Choroid plexus epithelial cell (primary cell): ENCODE measurements at regions not wholly inside any gene's neighbourhood (a gene's known extent, or its start where the extent isn't known, plus 50 kb on each side); places are given as distances from the start of the nearest gene placed in this dataset.

Source experiments
- DNase-seq: peaks from one replicate; pipeline ENCODE4 v3.0.0-alpha.2; 2010; ENCODE audit warnings: low read depth
- H3K4me3 ChIP-seq: 2 replicates; pipeline ENCODE4 v1.5.1; 2011; ENCODE audit warnings: low read depth, mild to moderate bottlenecking, control low read depth, low read length, moderate library complexity
- TF ChIP-seq, protein P1 (sequence below): conservative IDR thresholded peaks from 2 replicates; pipeline ENCODE4 v1.5.1; 2011; ENCODE audit warnings: low read depth, mild to moderate bottlenecking, control low read depth, inconsistent platforms, low read length, moderate library complexity

DNA sequence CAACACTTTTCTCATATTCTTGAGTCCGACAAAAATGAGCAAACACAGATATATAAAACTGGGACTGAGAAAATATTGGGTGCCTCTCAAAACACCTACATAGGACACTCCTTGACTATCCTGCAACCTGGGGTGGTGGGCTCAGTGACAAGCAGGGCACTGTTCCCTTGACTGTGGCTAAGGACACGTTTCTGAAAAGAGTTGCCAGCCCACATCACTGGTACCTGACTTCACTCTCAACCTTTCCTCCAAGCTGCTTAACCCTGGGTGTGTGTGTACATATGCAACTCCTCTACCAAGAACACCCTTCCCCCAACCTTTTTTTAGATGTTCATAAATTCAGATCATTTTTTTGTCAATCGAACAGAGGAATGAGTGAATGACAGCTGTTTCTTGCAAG lies 148.7 kb downstream of the ACTL7B start:
- H3K4me3 ChIP-seq, result no peak overlapping the region
- TF ChIP-seq, protein P1, sequence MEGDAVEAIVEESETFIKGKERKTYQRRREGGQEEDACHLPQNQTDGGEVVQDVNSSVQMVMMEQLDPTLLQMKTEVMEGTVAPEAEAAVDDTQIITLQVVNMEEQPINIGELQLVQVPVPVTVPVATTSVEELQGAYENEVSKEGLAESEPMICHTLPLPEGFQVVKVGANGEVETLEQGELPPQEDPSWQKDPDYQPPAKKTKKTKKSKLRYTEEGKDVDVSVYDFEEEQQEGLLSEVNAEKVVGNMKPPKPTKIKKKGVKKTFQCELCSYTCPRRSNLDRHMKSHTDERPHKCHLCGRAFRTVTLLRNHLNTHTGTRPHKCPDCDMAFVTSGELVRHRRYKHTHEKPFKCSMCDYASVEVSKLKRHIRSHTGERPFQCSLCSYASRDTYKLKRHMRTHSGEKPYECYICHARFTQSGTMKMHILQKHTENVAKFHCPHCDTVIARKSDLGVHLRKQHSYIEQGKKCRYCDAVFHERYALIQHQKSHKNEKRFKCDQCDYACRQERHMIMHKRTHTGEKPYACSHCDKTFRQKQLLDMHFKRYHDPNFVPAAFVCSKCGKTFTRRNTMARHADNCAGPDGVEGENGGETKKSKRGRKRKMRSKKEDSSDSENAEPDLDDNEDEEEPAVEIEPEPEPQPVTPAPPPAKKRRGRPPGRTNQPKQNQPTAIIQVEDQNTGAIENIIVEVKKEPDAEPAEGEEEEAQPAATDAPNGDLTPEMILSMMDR, result no peak
- DNase-seq, result no peak

DNA sequence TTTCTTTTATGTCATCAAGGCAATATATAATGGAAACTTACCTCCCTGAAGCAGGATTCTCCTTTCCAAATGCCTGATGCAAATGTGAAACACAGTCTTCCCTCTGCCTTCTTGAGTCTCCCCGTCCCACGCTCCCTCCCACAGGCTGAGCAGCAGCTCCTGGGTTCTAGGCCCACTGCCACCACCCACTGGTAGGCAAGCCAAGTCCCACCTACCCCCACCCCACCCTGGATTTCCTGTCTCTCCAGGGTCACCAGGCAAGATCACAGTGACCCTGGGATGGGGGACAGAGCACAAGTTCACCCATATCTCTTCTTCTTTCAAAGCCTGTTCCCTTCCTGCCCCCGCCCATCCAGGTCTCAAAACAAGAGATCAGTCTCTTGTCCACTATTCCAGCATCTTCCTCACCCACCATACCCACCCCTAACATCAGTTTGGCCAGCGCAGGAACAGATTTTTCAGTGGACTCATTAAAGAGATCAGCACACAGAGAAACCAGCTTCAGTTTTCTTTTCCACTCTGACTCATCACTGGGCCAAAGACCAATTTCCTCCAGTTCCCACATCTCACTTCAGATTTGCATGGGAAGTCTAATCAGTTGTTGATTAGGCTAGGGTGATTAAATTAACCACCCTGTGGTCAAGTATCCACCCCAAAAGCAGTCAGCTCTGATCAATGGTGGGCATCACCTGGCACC lies 151.5 kb downstream of the ACTL7B start:
- TF ChIP-seq, protein P1, result no peak
- DNase-seq, result peak; percentile 5

DNA sequence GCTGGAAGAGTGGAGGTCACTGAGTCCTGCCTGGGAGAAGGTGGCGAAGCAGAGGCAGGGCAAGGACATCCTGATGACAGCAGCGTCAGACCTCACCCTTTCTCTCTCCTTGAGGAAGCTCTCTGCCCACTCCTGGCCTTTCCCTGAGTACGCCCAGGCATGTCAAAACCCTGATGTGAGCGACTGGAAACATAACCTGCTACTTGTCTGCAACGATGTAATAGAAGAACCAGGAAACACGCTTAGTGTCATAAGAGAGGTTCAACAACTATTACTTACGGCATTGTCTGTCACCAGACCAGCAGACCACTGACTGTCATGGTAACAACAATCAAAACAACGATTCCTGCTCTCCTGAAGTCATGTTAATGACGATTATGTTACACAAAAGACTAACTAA lies 152.4 kb downstream of the ACTL7B start:
- DNase-seq, result no peak
- TF ChIP-seq, protein P1, result no peak
- H3K4me3 ChIP-seq, result no peak overlapping the region

More for the DNA sequence above, 151.5 kb downstream of the ACTL7B start:
- no peak overlapping the region for H3K4me3 ChIP-seq

DNA sequence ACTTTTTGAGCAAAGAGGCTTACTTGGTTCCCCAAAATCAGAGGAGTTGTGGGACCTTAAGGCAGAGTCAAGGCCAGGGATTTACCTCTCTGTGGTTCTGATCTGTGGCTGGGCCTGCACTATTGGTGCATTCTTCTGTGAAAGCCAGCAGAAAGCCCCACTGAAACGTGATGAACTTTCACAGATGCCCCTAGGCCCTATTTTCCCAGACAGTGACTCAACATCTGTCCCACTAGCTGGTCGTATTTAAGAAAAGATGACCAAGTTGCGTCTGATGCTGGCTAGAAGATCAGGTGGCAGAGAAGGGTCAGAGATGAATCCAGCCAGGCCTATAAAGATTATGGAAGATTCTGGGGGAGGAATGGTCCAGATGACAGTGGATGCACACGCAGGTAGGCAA lies 153.1 kb downstream of the ACTL7B start:
- TF ChIP-seq, protein P1, result no peak
- DNase-seq, result no peak
- H3K4me3 ChIP-seq, result no peak overlapping the region

DNA sequence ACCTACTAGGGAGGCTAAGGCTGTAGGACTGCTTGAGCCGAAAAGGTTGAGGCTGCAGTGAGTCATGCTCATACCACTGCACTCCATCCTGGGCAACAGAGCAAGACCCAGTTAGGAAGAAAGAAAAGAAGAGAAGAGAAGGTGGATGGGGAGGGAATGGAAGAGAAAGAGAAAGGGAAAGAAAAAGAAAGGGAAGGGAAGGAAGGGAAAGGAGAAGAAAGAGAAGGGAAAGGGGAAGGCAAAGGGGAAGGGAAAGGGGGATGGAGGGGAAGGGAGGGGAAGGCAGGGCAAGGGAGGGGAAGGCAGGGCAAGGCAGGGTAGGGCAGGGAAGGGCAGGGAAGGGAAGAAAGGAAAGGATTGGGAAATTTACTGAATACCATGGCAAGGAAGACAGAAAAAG lies 157.0 kb downstream of the ACTL7B start:
- no peak overlapping the region for H3K4me3 ChIP-seq
- no peak for DNase-seq
- TF ChIP-seq, protein P1, result no peak

DNA sequence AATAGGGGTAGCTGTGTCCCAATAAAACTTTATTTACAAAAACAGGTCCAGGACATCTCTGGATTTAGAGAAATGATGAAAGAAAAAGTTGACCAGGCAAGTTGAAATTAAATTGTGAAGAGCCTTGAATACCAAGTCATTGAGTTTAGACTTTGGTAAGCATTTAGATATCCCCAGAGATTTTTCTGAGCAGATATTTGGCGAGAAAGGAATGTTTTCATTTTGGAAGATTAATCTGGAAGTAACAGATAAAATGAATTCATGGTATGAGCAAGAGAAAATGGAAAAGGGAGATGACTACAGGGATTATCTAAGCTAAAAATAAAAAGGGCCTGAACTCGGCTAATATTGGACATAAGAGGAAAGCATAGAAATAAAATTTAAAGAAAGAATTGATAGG lies 157.6 kb downstream of the ACTL7B start:
- no peak overlapping the region for H3K4me3 ChIP-seq
- TF ChIP-seq, protein P1, result no peak
- DNase-seq, result no peak

DNA sequence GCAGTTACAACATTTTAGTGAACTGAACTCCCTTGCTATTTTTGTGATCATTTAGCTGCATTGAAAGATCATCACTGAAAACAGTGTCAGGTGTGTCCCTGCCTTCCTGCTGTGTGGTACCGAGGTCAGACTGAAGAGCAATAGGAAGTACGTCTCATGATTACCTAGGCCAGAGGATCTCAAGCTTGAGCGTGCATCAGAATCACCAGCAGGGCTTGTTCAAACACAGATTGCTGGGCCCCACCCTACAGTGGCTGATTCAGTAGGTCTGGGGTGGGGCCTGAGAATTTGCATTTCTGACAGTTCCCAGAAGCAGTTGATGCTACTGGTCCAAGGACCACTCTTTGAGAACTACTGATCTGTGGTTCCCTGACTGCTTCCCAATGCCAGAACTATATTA lies 159.6 kb downstream of the ACTL7B start:
- TF ChIP-seq, protein P1, result no peak

More for the DNA sequence above, 159.6 kb downstream of the ACTL7B start:
- no peak overlapping the region for H3K4me3 ChIP-seq
- no peak for DNase-seq
